ENCODE measurements at regions not wholly inside any gene's neighbourhood (a gene's known extent, or its start where the extent isn't known, plus 50 kb on each side); places are given as distances from the start of the nearest gene placed in this dataset.

DNA sequence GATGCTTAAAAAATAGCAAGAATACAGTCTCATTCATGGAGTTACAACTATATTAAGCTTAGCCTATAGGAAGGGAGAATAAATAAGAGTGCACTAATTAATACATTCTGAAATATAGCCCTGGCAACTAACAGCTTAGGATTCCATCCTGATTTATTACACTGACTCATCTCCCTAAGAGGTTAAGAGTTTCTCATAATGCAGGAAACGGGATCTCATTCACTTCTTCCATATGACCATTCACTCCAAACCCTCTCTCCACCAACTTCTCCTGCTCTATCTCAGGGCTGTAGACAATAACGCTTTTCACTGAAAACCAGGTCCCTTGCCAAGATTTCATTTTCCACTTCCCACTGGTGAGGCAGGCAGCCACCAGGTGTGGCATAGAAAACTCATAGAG, 168.5 kb upstream of the PLD5 start (continued):
- TF ChIP-seq CEBPG (CRISPR knock-in tag; IDR thresholded peaks at IDR 0.05) (no peak), CEBPG (tag; conservative IDR thresholded peaks at IDR 0.05 in 1 of 2, IDR thresholded peaks at IDR 0.05 in 1 of 2) (no peak), MAZ (CRISPR knock-in tag; conservative IDR thresholded peaks at IDR 0.05 in 1 of 2, IDR thresholded peaks at IDR 0.05 in 1 of 2) (no peak), GTF2E2 (tag; IDR thresholded peaks at IDR 0.05) (no peak)
- TF ChIP-seq, protein P1, sequence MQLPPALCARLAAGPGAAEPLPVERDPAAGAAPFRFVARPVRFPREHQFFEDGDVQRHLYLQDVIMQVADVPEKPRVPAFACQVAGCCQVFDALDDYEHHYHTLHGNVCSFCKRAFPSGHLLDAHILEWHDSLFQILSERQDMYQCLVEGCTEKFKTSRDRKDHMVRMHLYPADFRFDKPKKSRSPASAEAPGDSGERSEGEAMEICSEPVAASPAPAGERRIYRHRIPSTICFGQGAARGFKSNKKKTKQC (CRISPR knock-in tag; IDR thresholded peaks at IDR 0.05): no peak

DNA sequence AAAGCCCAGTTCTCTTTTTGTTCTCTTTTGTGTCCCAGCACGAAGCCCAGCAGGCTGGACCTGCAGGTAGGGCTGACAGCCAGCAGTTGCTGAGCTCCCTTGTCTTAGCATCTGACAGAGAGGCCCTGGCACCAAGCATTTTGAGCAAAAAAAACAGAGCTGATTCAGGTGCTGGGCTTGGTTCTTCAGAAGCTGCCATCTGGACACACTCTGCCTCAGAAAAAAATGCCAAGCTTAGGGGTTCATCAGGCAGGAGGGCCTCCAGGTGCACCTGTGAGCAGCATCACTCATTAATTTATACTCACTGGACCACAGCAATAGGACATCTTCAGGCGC, 167.1 kb upstream of the PLD5 start:
- DNase-seq (ENCODE audit: extremely low read depth in 1 of 4, low spot score in 3 of 4) (no peak), FAIRE-seq (no peak), ATAC-seq (no peak)
- H3K9me1 ChIP-seq (ENCODE audit: control insufficient read depth, insufficient read depth, low read length): no peaks in the 10 kb centered on the region
- TF ChIP-seq HLTF (IDR thresholded peaks at IDR 0.05) (no peak), ETV6 (IDR thresholded peaks at IDR 0.05; ENCODE audit: borderline replicate concordance in 1 of 2, low read depth in 2 of 2, low read length in 1 of 2) (no peak), ETV6 (CRISPR knock-in tag; IDR thresholded peaks at IDR 0.05; ENCODE audit: borderline replicate concordance) (no peak), ZNF41 (CRISPR knock-in tag; conservative IDR thresholded peaks at IDR 0.05) (no peak), HMGN3 (IDR thresholded peaks at IDR 0.05; ENCODE audit: borderline replicate concordance, extremely low read depth, insufficient read length, low read depth, low read length) (no peak), HDAC8 (tag; IDR thresholded peaks at IDR 0.05) (no peak)
- H3K4me3 ChIP-seq: no peak overlapping the region
- no peaks in the 10 kb centered on the region for H3K27me3 ChIP-seq (ENCODE audit: control insufficient read depth in 2 of 2, insufficient read depth in 2 of 2, low read length in 2 of 2)
- ChIA-PET POLR2A (interaction anchor here (0.7 kb wide), 1 partner anchor 1057 kb away, joined by 3 read pairs; no protein-coding TSS in a partner anchor), CTCF (ENCODE audit: low intra/inter-chr PET ratio) (no interaction called here)
- in situ Hi-C loops (cut with MboI): no loop called here
- H3K36me3 ChIP-seq (ENCODE audit: control insufficient read depth, insufficient read depth, low read length): no peaks in the 10 kb centered on the region
- H3K27ac ChIP-seq (ENCODE audit: extremely low read depth, low read depth, low read length): no peak overlapping the region
- no TSS peak for BruUV-seq (replicated peaks)
- H3K4me2 ChIP-seq (ENCODE audit: insufficient read depth, low read length): no peak overlapping the region
- no peaks in the 10 kb centered on the region for H3K4me1 ChIP-seq (replicated peaks in 1 of 2; ENCODE audit: control insufficient read depth in 2 of 2, insufficient read depth in 2 of 2, low read length in 2 of 2)
- peaks cover 2% of the 10 kb centered on the region; the same call in 1 of the 2 replicates for H3K9me3 ChIP-seq (replicated peaks; ENCODE audit: control insufficient read depth, insufficient read depth, low read depth, low read length)
- H3K79me2 ChIP-seq (ENCODE audit: control insufficient read depth, insufficient read depth, low read length): no peaks in the 10 kb centered on the region
- 0% methylated on average over 2 of the region's 2 CpGs for WGBS (ENCODE audit: insufficient coverage, low coverage, missing lambda C conversion rate)
- H2AFZ ChIP-seq (ENCODE audit: low read depth, low read length): no peak overlapping the region
- H4K20me1 ChIP-seq (replicated peaks; ENCODE audit: control insufficient read depth, insufficient read depth, low read length): no peaks in the 10 kb centered on the region
- no peak overlapping the region for H3K9ac ChIP-seq (ENCODE audit: insufficient read depth in 1 of 2, low read depth in 2 of 2, low read length in 2 of 2)
- intact Hi-C loops (cut with micrococcal nuclease): no loop called here

Measured in K562 (cell line).